ENCODE measurements at regions not wholly inside any gene's neighbourhood (a gene's known extent, or its start where the extent isn't known, plus 50 kb on each side); places are given as distances from the start of the nearest gene placed in this dataset.

- DNase-seq = no peak
Measured at GRCh38 chr2:118565786-118566540, 281.5 kb downstream of the EN1 start.

GRCh38 chr2:118565301-118565700 lies 282.1 kb downstream of the EN1 start:
- DNase-seq = no peak

GRCh38 chr2:118562144-118562543 lies 285.3 kb downstream of the EN1 start:
- no peak for DNase-seq

GRCh38 chr2:118558846-118559245 lies 288.6 kb downstream of the EN1 start:
- DNase-seq = no peak

- no peak for DNase-seq
Measured at GRCh38 chr2:118557791-118558190, 289.7 kb downstream of the EN1 start.

GRCh38 chr2:118557016-118557415 lies 290.4 kb downstream of the EN1 start:
- no peak for DNase-seq

GRCh38 chr2:118554616-118555015 lies 292.8 kb downstream of the EN1 start:
- DNase-seq = no peak

- DNase-seq = no peak
Measured at GRCh38 chr2:118549503-118549902, 297.9 kb downstream of the EN1 start.

GRCh38 chr2:118548880-118549488 lies 298.5 kb downstream of the EN1 start:
- DNase-seq = no peak

- no peak for DNase-seq
Measured at GRCh38 chr2:118539290-118539689, 308.2 kb downstream of the EN1 start.

GRCh38 chr2:118536306-118536705 lies 311.1 kb downstream of the EN1 start:
- no peak for DNase-seq

- no peak for DNase-seq
Measured at GRCh38 chr2:118535818-118536212, 311.6 kb downstream of the EN1 start.

GRCh38 chr2:118535171-118535817 lies 312.2 kb downstream of the EN1 start:
- no peak for DNase-seq

GRCh38 chr2:118530976-118531375 lies 316.5 kb downstream of the EN1 start:
- no peak for DNase-seq

GRCh38 chr2:118529908-118530599 lies 317.4 kb downstream of the EN1 start:
- no peak for DNase-seq

- no peak for DNase-seq
Measured at GRCh38 chr2:118527571-118527970, 319.9 kb downstream of the EN1 start.

- DNase-seq = no peak
Measured at GRCh38 chr2:118525346-118525745, 322.1 kb downstream of the EN1 start.

- no peak for DNase-seq
Measured at GRCh38 chr2:118524911-118525310, 322.5 kb downstream of the EN1 start.

GRCh38 chr2:118523761-118524160 lies 323.7 kb downstream of the EN1 start:
- no peak for DNase-seq

GRCh38 chr2:118521960-118522359 lies 325.5 kb downstream of the EN1 start:
- no peak for DNase-seq

- no peak for DNase-seq
Measured at GRCh38 chr2:118521272-118521671, 326.2 kb downstream of the EN1 start.

- DNase-seq = no peak
Measured at GRCh38 chr2:118520246-118520645, 327.2 kb downstream of the EN1 start.

- no peak for DNase-seq
Measured at GRCh38 chr2:118519511-118519910, 327.9 kb downstream of the EN1 start.
